ENCODE measurements at regions not wholly inside any gene's neighbourhood (a gene's known extent, or its start where the extent isn't known, plus 50 kb on each side); places are given as distances from the start of the nearest gene placed in this dataset.

- DNase-seq: no peak
Observed at GRCh38 chr2:15845737-15846405, 94.5 kb upstream of the MYCN start.

GRCh38 chr2:15846626-15847025 is 93.7 kb upstream of the MYCN start:
- DNase-seq: no peak

- no peak for DNase-seq
Observed at GRCh38 chr2:15850534-15850933, 89.8 kb upstream of the MYCN start.

- no peak for DNase-seq
Observed at GRCh38 chr2:15851076-15851693, 89.2 kb upstream of the MYCN start.

GRCh38 chr2:15852811-15853210 is 87.5 kb upstream of the MYCN start:
- no peak for DNase-seq

- no peak for DNase-seq
Observed at GRCh38 chr2:15853903-15854302, 86.4 kb upstream of the MYCN start.

GRCh38 chr2:15855766-15856260 is 84.5 kb upstream of the MYCN start:
- DNase-seq: no peak

- no peak for DNase-seq
Observed at GRCh38 chr2:15856318-15856717, 84.0 kb upstream of the MYCN start.

GRCh38 chr2:15858466-15858865 is 81.9 kb upstream of the MYCN start:
- DNase-seq: no peak

- DNase-seq: no peak
Observed at GRCh38 chr2:15860051-15860663, 80.2 kb upstream of the MYCN start.

- no peak for DNase-seq
Observed at GRCh38 chr2:15860760-15861159, 79.6 kb upstream of the MYCN start.

GRCh38 chr2:15861172-15861822 is 79.1 kb upstream of the MYCN start:
- DNase-seq: no peak

GRCh38 chr2:15861898-15862297 is 78.5 kb upstream of the MYCN start:
- no peak for DNase-seq

- DNase-seq: no peak
Observed at GRCh38 chr2:15863089-15863488, 77.3 kb upstream of the MYCN start.

GRCh38 chr2:15863494-15864175 is 76.7 kb upstream of the MYCN start:
- no peak for DNase-seq

- DNase-seq: no peak
Observed at GRCh38 chr2:15864176-15864769, 76.1 kb upstream of the MYCN start.

- DNase-seq: no peak
Observed at GRCh38 chr2:15865923-15866322, 74.4 kb upstream of the MYCN start.

- DNase-seq: no peak
Observed at GRCh38 chr2:15866563-15867193, 73.7 kb upstream of the MYCN start.

- DNase-seq: no peak
Observed at GRCh38 chr2:15867194-15868171, 72.9 kb upstream of the MYCN start.

- no peak for DNase-seq
Observed at GRCh38 chr2:15868186-15868585, 72.2 kb upstream of the MYCN start.

- no peak for DNase-seq
Observed at GRCh38 chr2:15868704-15869103, 71.6 kb upstream of the MYCN start.
